ENCODE measurements at regions not wholly inside any gene's neighbourhood (a gene's known extent, or its start where the extent isn't known, plus 50 kb on each side); places are given as distances from the start of the nearest gene placed in this dataset.

DNA sequence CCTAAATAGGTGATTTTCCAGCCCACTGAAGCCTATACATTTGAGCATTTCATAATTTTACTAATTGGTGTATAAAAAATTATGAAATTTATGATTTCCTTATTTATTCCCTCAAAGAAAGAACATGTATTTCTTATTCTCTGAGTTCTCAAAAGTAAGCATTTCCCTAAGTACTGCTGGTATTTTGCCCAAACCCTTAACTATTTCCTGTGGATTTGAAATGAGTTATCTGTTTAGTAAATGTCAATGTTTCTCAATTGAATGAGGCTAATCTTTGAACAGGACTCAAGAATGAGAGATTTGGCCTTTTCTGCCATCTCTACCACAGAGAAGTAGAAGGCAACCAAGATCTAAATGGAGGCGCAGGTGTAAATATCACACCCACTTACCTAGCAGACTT lies 751.7 kb downstream of the TLE1 start:
- TF ChIP-seq, protein P1, sequence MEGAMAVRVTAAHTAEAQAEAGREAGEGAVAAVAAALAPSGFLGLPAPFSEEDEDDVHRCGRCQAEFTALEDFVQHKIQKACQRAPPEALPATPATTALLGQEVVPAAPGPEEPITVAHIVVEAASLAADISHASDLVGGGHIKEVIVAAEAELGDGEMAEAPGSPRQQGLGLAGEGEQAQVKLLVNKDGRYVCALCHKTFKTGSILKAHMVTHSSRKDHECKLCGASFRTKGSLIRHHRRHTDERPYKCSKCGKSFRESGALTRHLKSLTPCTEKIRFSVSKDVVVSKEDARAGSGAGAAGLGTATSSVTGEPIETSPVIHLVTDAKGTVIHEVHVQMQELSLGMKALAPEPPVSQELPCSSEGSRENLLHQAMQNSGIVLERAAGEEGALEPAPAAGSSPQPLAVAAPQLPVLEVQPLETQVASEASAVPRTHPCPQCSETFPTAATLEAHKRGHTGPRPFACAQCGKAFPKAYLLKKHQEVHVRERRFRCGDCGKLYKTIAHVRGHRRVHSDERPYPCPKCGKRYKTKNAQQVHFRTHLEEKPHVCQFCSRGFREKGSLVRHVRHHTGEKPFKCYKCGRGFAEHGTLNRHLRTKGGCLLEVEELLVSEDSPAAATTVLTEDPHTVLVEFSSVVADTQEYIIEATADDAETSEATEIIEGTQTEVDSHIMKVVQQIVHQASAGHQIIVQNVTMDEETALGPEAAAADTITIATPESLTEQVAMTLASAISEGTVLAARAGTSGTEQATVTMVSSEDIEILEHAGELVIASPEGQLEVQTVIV (IDR thresholded peaks at IDR 0.05; ENCODE audit: borderline replicate concordance, partially characterized antibody), result no peak
- no peak for TF ChIP-seq TAF1 (IDR thresholded peaks at IDR 0.05; ENCODE audit: borderline replicate concordance, low read depth, low read length)
- no peak for TF ChIP-seq ETV6 (conservative IDR thresholded peaks at IDR 0.05 in 1 of 2, IDR thresholded peaks at IDR 0.05 in 1 of 2; ENCODE audit: borderline replicate concordance in 1 of 2, low read depth in 1 of 2)
- TF ChIP-seq CBX3 (IDR thresholded peaks at IDR 0.05; ENCODE audit: borderline replicate concordance, low read depth), result no peak
- no peak for TF ChIP-seq NRF1 (conservative IDR thresholded peaks at IDR 0.05; ENCODE audit: low read depth, low read length)
- TF ChIP-seq, protein P2, sequence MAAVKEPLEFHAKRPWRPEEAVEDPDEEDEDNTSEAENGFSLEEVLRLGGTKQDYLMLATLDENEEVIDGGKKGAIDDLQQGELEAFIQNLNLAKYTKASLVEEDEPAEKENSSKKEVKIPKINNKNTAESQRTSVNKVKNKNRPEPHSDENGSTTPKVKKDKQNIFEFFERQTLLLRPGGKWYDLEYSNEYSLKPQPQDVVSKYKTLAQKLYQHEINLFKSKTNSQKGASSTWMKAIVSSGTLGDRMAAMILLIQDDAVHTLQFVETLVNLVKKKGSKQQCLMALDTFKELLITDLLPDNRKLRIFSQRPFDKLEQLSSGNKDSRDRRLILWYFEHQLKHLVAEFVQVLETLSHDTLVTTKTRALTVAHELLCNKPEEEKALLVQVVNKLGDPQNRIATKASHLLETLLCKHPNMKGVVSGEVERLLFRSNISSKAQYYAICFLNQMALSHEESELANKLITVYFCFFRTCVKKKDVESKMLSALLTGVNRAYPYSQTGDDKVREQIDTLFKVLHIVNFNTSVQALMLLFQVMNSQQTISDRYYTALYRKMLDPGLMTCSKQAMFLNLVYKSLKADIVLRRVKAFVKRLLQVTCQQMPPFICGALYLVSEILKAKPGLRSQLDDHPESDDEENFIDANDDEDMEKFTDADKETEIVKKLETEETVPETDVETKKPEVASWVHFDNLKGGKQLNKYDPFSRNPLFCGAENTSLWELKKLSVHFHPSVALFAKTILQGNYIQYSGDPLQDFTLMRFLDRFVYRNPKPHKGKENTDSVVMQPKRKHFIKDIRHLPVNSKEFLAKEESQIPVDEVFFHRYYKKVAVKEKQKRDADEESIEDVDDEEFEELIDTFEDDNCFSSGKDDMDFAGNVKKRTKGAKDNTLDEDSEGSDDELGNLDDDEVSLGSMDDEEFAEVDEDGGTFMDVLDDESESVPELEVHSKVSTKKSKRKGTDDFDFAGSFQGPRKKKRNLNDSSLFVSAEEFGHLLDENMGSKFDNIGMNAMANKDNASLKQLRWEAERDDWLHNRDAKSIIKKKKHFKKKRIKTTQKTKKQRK (IDR thresholded peaks at IDR 0.05; ENCODE audit: low read depth, low read length), result no peak
- TF ChIP-seq RAD51 (IDR thresholded peaks at IDR 0.05), result no peak
- TF ChIP-seq, protein P3, sequence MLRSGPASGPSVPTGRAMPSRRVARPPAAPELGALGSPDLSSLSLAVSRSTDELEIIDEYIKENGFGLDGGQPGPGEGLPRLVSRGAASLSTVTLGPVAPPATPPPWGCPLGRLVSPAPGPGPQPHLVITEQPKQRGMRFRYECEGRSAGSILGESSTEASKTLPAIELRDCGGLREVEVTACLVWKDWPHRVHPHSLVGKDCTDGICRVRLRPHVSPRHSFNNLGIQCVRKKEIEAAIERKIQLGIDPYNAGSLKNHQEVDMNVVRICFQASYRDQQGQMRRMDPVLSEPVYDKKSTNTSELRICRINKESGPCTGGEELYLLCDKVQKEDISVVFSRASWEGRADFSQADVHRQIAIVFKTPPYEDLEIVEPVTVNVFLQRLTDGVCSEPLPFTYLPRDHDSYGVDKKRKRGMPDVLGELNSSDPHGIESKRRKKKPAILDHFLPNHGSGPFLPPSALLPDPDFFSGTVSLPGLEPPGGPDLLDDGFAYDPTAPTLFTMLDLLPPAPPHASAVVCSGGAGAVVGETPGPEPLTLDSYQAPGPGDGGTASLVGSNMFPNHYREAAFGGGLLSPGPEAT (IDR thresholded peaks at IDR 0.05; ENCODE audit: low read depth), result no peak
- no peak for TF ChIP-seq NR2C2 (IDR thresholded peaks at IDR 0.05; ENCODE audit: borderline replicate concordance, control insufficient read depth, insufficient read length, low read depth)
- SMC1A ChIA-PET (ENCODE audit: uncharacterized antibody, unreplicated experiment), result no interaction called here
- FAIRE-seq (no peak), DNase-seq (ENCODE audit: low read depth, low spot score) (no peak), ATAC-seq (no peak)
- Histone ChIP-seq H3K36me3 (ENCODE audit: control insufficient read depth in 2 of 2, insufficient read depth in 2 of 2, low read length in 1 of 2) (no peaks in the 10 kb centered on the region), H3K79me2 (ENCODE audit: control insufficient read depth, insufficient read depth, low read length) (no peaks in the 10 kb centered on the region), H3K9ac (ENCODE audit: control insufficient read depth, insufficient read depth, low read length) (no peak overlapping the region), H4K20me1 (ENCODE audit: control insufficient read depth, insufficient read depth) (no peaks in the 10 kb centered on the region), H3K4me2 (ENCODE audit: control insufficient read depth, insufficient read depth) (no peak overlapping the region), H3K27me3 (replicated peaks in 1 of 2; ENCODE audit: control insufficient read depth in 2 of 2, insufficient read depth in 2 of 2, low read length in 1 of 2) (no peaks in the 10 kb centered on the region), H3K4me3 (no peak overlapping the region), H3K27ac (ENCODE audit: control insufficient read depth, insufficient read depth) (no peak overlapping the region), H3K9me3 (replicated peaks; ENCODE audit: control insufficient read depth, insufficient read depth, low read length) (no peaks in the 10 kb centered on the region), H3K4me1 (ENCODE audit: control insufficient read depth, insufficient read depth, low read length) (no peaks in the 10 kb centered on the region), H2AFZ (ENCODE audit: control insufficient read depth, low read depth, low read length) (no peak overlapping the region)
- POLR2A ChIA-PET, result no interaction called here
- intact Hi-C loops (cut with micrococcal nuclease; ENCODE audit: unreplicated experiment) (no loop called here), in situ Hi-C loops (cut with MboI) (no loop called here)
- 71% methylated on average over 1 of the region's 1 CpG for WGBS (ENCODE audit: insufficient coverage, insufficient replicate concordance, low lambda C conversion rate, missing lambda C conversion rate)
- RAD21 ChIA-PET (ENCODE audit: unreplicated experiment), result no interaction called here
- BruUV-seq (replicated peaks), result no TSS peak
- CTCF ChIA-PET, result no interaction called here

Measured in GM12878 (cell line).